PC-3 (cell line): ENCODE measurements at regions not wholly inside any gene's neighbourhood (a gene's known extent, or its start where the extent isn't known, plus 50 kb on each side); places are given as distances from the start of the nearest gene placed in this dataset.

Experiments used
- ATAC-seq: fragments of 200-7000 bp; cut with Tn5 transposase; 2 replicates; pipeline ENCODE4 v1.9.1; 2020; ENCODE audit warnings: mild to moderate bottlenecking, moderate library complexity
- BruUV-seq: library from RNA; stranded (reverse); fragments of 400-500 nt; replicated peaks from 2 replicates; lab custom pipeline; 2021; lab: Mats Ljungman, UMichigan
- CTCF ChIA-PET: fragments of 300-600 bp; sonication (Branson Sonifier 250); formaldehyde crosslinking; loops from one replicate; lab custom pipeline; 2022; ENCODE audit warnings: antibody characterized with exemption; lab: Charles Lee
- POLR2A ChIA-PET: fragments of 300-600 bp; sonication (Branson Sonifier 250); formaldehyde crosslinking; loops from one replicate; lab custom pipeline; 2022; ENCODE audit warnings: antibody characterized with exemption; ENCODE audit not compliant: unreplicated experiment; lab: Charles Lee
- DNase-seq: peaks from one replicate; pipeline ENCODE4 v3.0.0-alpha.2; 2015
- H2AFZ ChIP-seq: fragments of 300-600 bp; sonication (generic); 2 replicates; pipeline ENCODE4 v1.6.0; 2016; ENCODE audit warnings: antibody characterized with exemption, low read length
- H3F3A ChIP-seq: fragments of 300-600 bp; sonication (generic); one replicate; pipeline ENCODE4 v1.6.0; 2017; ENCODE audit warnings: antibody characterized with exemption, low read length, control low read depth, mild to moderate bottlenecking; ENCODE audit not compliant: unreplicated experiment
- H3K27ac ChIP-seq: fragments of 300-600 bp; sonication (generic); 2 replicates; pipeline ENCODE4 v1.5.1; 2016; ENCODE audit warnings: mild to moderate bottlenecking, low read length
- H3K27me3 ChIP-seq: fragments of 300-600 bp; sonication (generic); 2 replicates; pipeline ENCODE4 v1.6.1; 2016; ENCODE audit warnings: low read length, mixed read lengths
- H3K36me3 ChIP-seq: fragments of 300-600 bp; sonication (generic); 2 replicates; pipeline ENCODE4 v1.6.1; 2016; ENCODE audit warnings: low read depth, mixed run types, low read length, mixed read lengths
- H3K4me1 ChIP-seq: fragments of 300-600 bp; sonication (generic); 2 replicates; pipeline ENCODE4 v1.5.1; 2016; ENCODE audit warnings: low read length; ENCODE audit not compliant: insufficient read depth
- H3K4me2 ChIP-seq: fragments of 300-600 bp; sonication (generic); 2 replicates; pipeline ENCODE4 v1.6.0; 2016; ENCODE audit warnings: low read length
- H3K4me3 ChIP-seq: fragments of 300-600 bp; sonication (generic); 2 replicates; pipeline ENCODE4 v1.5.1; 2016; ENCODE audit warnings: mild to moderate bottlenecking, low read length, mixed read lengths
- H3K79me2 ChIP-seq: fragments of 300-600 bp; sonication (generic); 2 replicates; pipeline ENCODE4 v1.6.1; 2017; ENCODE audit warnings: low read length, mixed read lengths
- H3K9ac ChIP-seq: fragments of 300-600 bp; sonication (generic); 2 replicates; pipeline ENCODE4 v1.6.0; 2016; ENCODE audit warnings: mild to moderate bottlenecking, low read length
- H3K9me2 ChIP-seq: fragments of 300-600 bp; sonication (generic); replicated peaks from 2 replicates; pipeline ENCODE4 v1.6.1; 2016; ENCODE audit warnings: mixed run types, low read length, mixed read lengths
- H3K9me3 ChIP-seq: fragments of 300-600 bp; sonication (generic); 2 replicates; pipeline ENCODE4 v1.6.1; 2016; ENCODE audit warnings: low read length, mixed read lengths
- H4K20me1 ChIP-seq: fragments of 300-600 bp; sonication (generic); 2 replicates; pipeline ENCODE4 v1.6.1; 2016; ENCODE audit warnings: low read length, mixed read lengths
- EZH2 ChIP-seq: fragments of 300-600 bp; sonication (generic); IDR thresholded peaks from one replicate; pipeline ENCODE4 v1.6.1; 2017; ENCODE audit warnings: antibody characterized with exemption, mild to moderate bottlenecking, low read length; ENCODE audit not compliant: unreplicated experiment
- EZH2phosphoT487 ChIP-seq: fragments of 300-600 bp; sonication (generic); IDR thresholded peaks from 2 replicates; pipeline ENCODE4 v1.6.1; 2018; ENCODE audit warnings: mild to moderate bottlenecking, antibody characterized with exemption, low read length, borderline replicate concordance
- intact Hi-C: fragments of 100-400 bp; cut with micrococcal nuclease; formaldehyde crosslinking; loops from 2 replicates; pipeline ENCODE4 v1.9.0; 2023
- TF ChIP-seq, protein P1 (sequence below): fragments of 300-600 bp; sonication (generic); conservative IDR thresholded peaks from 2 replicates; pipeline ENCODE4 v1.5.1; 2017; ENCODE audit warnings: antibody characterized with exemption, low read depth, mild to moderate bottlenecking, low read length

DNA sequence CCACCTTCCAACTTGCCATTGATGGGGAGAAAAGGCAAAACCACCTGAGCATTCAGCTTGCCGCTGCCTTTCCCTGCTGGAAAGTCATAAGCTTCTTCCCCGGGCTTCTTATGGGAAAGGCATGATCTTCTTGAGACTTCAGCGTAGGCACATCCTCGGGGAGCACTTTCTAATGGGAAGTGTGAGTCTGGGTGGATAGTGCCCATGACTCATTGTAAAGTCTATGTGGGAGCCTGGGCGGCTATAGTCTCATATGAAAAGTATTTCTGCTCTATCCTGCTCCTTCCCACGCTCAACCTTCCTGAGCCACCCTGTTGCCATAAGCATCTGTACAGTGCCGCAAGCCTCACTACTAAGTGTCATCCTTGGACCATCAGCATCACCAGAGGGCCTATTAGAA is 309.9 kb upstream of the THBS1 start:
- Histone ChIP-seq H3K4me1 (peaks cover 63% of the 10 kb centered on the region), H3K27me3 (no peaks in the 10 kb centered on the region), H3K36me3 (no peaks in the 10 kb centered on the region), H3K4me3 (no peak overlapping the region), H3K9me2 (no peaks in the 10 kb centered on the region), H3K9ac (peak overlapping the region; percentile 38; the same call in 1 of the 2 replicates), H3K9me3 (no peaks in the 10 kb centered on the region), H3K27ac (peak overlapping the region; percentile 97), H3K4me2 (peak overlapping the region; percentile 32), H3K79me2 (peaks cover 16% of the 10 kb centered on the region; the same call in 1 of the 2 replicates), H2AFZ (no peak overlapping the region), H4K20me1 (no peaks in the 10 kb centered on the region), H3F3A (no peaks in the 10 kb centered on the region)
- ChIA-PET CTCF (no interaction called here), POLR2A (no interaction called here)
- no TSS peak for BruUV-seq
- TF ChIP-seq, protein P1, sequence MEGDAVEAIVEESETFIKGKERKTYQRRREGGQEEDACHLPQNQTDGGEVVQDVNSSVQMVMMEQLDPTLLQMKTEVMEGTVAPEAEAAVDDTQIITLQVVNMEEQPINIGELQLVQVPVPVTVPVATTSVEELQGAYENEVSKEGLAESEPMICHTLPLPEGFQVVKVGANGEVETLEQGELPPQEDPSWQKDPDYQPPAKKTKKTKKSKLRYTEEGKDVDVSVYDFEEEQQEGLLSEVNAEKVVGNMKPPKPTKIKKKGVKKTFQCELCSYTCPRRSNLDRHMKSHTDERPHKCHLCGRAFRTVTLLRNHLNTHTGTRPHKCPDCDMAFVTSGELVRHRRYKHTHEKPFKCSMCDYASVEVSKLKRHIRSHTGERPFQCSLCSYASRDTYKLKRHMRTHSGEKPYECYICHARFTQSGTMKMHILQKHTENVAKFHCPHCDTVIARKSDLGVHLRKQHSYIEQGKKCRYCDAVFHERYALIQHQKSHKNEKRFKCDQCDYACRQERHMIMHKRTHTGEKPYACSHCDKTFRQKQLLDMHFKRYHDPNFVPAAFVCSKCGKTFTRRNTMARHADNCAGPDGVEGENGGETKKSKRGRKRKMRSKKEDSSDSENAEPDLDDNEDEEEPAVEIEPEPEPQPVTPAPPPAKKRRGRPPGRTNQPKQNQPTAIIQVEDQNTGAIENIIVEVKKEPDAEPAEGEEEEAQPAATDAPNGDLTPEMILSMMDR: no peak
- TF ChIP-seq EZH2phosphoT487 (no peak), EZH2 (no peak)
- ATAC-seq (peak; percentile 11; the same call in 1 of the 2 replicates), DNase-seq (peak; percentile 73)
- intact Hi-C loops: no loop called here

DNA sequence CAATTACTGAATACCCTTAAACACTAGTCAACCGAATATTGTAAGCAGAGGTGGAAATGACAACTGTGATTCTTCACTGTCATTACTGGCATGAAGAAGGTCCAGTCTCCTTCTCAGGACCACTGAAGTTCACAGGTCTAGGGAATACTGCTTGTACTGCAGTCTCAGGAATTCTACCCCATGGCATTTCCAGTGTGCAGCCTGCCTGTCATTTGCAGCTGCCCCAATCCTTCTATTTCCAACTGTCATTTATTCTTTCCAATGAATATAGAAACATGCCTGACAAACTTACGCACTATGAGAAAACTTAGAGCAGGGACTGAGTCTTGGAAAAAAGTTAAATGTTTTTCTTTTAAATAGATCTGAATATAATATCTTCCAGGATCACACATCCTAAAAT is 308.0 kb upstream of the THBS1 start:
- no peaks in the 10 kb centered on the region for H3K27me3 ChIP-seq
- TF ChIP-seq, protein P1: no peak
- TF ChIP-seq EZH2 (no peak), EZH2phosphoT487 (no peak)
- ATAC-seq: no peak
- H3K4me1 ChIP-seq: peaks cover 54% of the 10 kb centered on the region
- ChIA-PET CTCF (no interaction called here), POLR2A (no interaction called here)
- H3K27ac ChIP-seq: peak overlapping the region; percentile 97
- H3K9ac ChIP-seq: peak overlapping the region; percentile 93
- H2AFZ ChIP-seq: no peak overlapping the region
- H4K20me1 ChIP-seq: no peaks in the 10 kb centered on the region
- H3K36me3 ChIP-seq: no peaks in the 10 kb centered on the region
- no peaks in the 10 kb centered on the region for H3F3A ChIP-seq
- DNase-seq: no peak
- H3K79me2 ChIP-seq: peaks cover 16% of the 10 kb centered on the region; the same call in 1 of the 2 replicates
- H3K4me2 ChIP-seq: peak overlapping the region; percentile 82
- no TSS peak for BruUV-seq
- H3K9me2 ChIP-seq: no peaks in the 10 kb centered on the region
- peak overlapping the region; percentile 57 for H3K4me3 ChIP-seq
- intact Hi-C loops: loop anchor here (1.0 kb wide), 1 partner anchor 31 kb away; no protein-coding TSS in a partner anchor
- no peaks in the 10 kb centered on the region for H3K9me3 ChIP-seq
